Glomerular endothelial cell (primary cell): ENCODE measurements at regions not wholly inside any gene's neighbourhood (a gene's known extent, or its start where the extent isn't known, plus 50 kb on each side); places are given as distances from the start of the nearest gene placed in this dataset.

Source experiments
- DNase-seq: peaks from one replicate; pipeline ENCODE4 v3.0.0-alpha.2; 2011; ENCODE audit warnings: low read depth, low spot score; ENCODE audit errors: extremely low read depth

- DNase-seq = no peak
These were observed 334.6 kb upstream of the MPDZ start for GRCh38 chr9:13614060-13614459.

- DNase-seq = no peak
These were observed 333.8 kb upstream of the MPDZ start for GRCh38 chr9:13613296-13613695.

GRCh38 chr9:13608451-13608850 is 329.0 kb upstream of the MPDZ start:
- no peak for DNase-seq

GRCh38 chr9:13607481-13608441 is 328.3 kb upstream of the MPDZ start:
- DNase-seq = no peak

GRCh38 chr9:13606586-13606985 is 327.1 kb upstream of the MPDZ start:
- no peak for DNase-seq

- DNase-seq = no peak
These were observed 324.4 kb upstream of the MPDZ start for GRCh38 chr9:13603921-13604320.

GRCh38 chr9:13598738-13599137 is 319.2 kb upstream of the MPDZ start:
- no peak for DNase-seq

- no peak for DNase-seq
These were observed 317.9 kb upstream of the MPDZ start for GRCh38 chr9:13597427-13597826.

GRCh38 chr9:13597004-13597403 is 317.5 kb upstream of the MPDZ start:
- DNase-seq = no peak

- no peak for DNase-seq
These were observed 317.0 kb upstream of the MPDZ start for GRCh38 chr9:13596383-13596970.

- DNase-seq = no peak
These were observed 311.5 kb upstream of the MPDZ start for GRCh38 chr9:13590996-13591395.

GRCh38 chr9:13589034-13589737 is 309.7 kb upstream of the MPDZ start:
- DNase-seq = no peak

GRCh38 chr9:13588151-13589033 is 308.9 kb upstream of the MPDZ start:
- no peak for DNase-seq

- DNase-seq = no peak
These were observed 308.1 kb upstream of the MPDZ start for GRCh38 chr9:13587571-13587970.

- DNase-seq = no peak
These were observed 307.3 kb upstream of the MPDZ start for GRCh38 chr9:13586587-13587374.

GRCh38 chr9:13580760-13581159 is 301.3 kb upstream of the MPDZ start:
- DNase-seq = no peak

- no peak for DNase-seq
These were observed 300.6 kb upstream of the MPDZ start for GRCh38 chr9:13580131-13580530.

GRCh38 chr9:13576101-13576500 is 296.6 kb upstream of the MPDZ start:
- DNase-seq = no peak

- peak; percentile 97 for DNase-seq
These were observed 296.1 kb upstream of the MPDZ start for GRCh38 chr9:13575558-13575957.
